ENCODE measurements at regions not wholly inside any gene's neighbourhood (a gene's known extent, or its start where the extent isn't known, plus 50 kb on each side); places are given as distances from the start of the nearest gene placed in this dataset.

DNA sequence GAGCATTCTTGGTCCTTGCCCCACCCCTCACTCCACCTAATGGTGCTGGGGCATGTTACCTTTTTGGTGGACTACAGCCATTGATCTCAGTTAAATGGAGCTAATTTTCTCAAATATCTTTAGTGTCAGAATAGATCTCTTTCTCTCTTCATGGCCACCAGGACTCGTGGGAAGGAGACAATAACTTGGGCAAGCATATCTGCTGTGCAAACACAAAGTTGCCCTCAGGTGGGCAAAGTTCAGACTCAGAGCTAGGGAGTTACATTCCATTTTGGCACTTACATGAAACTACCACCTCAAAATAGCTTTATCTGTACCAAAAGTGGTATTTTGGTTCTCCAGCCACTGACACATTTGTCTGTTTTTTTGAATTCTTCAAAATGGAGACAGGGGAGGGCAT is 671.9 kb upstream of the KLF4 start:
- no CpG with 5 or more reads among the region's 1 CpG for WGBS (ENCODE audit: extremely low coverage, insufficient read length, low lambda C conversion rate)
- Mint-ChIP-seq H3K9me3 (no peaks in the 10 kb centered on the region), H3K4me1 (peaks cover 11 to 14% of the 10 kb centered on the region in 2 experiments)

More for the DNA sequence above, 671.9 kb upstream of the KLF4 start:
- Histone ChIP-seq H2BK120ac (ENCODE audit: low read depth, low read length, poor library complexity, severe bottlenecking) (no peak overlapping the region), H3K4ac (ENCODE audit: low read depth, low read length) (no peak overlapping the region), H3K23ac (ENCODE audit: insufficient read length, low read depth, low read length) (no peak overlapping the region), H4K8ac (replicated peaks; ENCODE audit: insufficient read length, low read depth, low read length) (no peak overlapping the region), H4K20me1 (ENCODE audit: control insufficient read depth, insufficient read depth, insufficient read length) (no peaks in the 10 kb centered on the region), H2BK15ac (ENCODE audit: low read depth, low read length) (no peak overlapping the region), H3K9me3 (ENCODE audit: control insufficient read depth, low read depth, low read length) (no peaks in the 10 kb centered on the region), H3K9ac (ENCODE audit: extremely low read depth, insufficient read length, low read length) (no peak overlapping the region), H4K5ac (ENCODE audit: insufficient read length, low read depth, low read length) (no peak overlapping the region), H3K56ac (ENCODE audit: insufficient read length, low read depth, low read length) (no peak overlapping the region), H3K79me1 (ENCODE audit: insufficient read depth, low read depth, low read length, poor library complexity, severe bottlenecking) (no peaks in the 10 kb centered on the region), H3K4me1 (ENCODE audit: insufficient read depth, low read length) (no peaks in the 10 kb centered on the region), H2BK12ac (ENCODE audit: insufficient read length, low read depth, low read length) (no peak overlapping the region), H2BK20ac (ENCODE audit: low read depth, low read length, poor library complexity, severe bottlenecking) (no peak overlapping the region), H2AFZ (ENCODE audit: low read length) (no peak overlapping the region), H3K14ac (ENCODE audit: insufficient read depth, low read length) (no peak overlapping the region; the same call in 1 of the 2 replicates), H3K27ac (ENCODE audit: insufficient read length, low read depth, low read length) (no peak overlapping the region), H3K18ac (ENCODE audit: insufficient read length, low read depth, low read length) (no peak overlapping the region), H3T11ph (ENCODE audit: low read length) (no peak overlapping the region), H2AK5ac (ENCODE audit: insufficient read length, low read length) (no peak overlapping the region), H3K4me2 (ENCODE audit: insufficient read depth, insufficient read length, low read length) (no peak overlapping the region), H3K23me2 (ENCODE audit: insufficient read length, low read depth, low read length, poor library complexity, severe bottlenecking) (no peaks in the 10 kb centered on the region), H3K79me2 (ENCODE audit: insufficient read depth, low read length) (no peaks in the 10 kb centered on the region), H2BK5ac (ENCODE audit: insufficient read length, low read length) (no peak overlapping the region), H4K91ac (ENCODE audit: insufficient read length, low read depth, low read length) (no peak overlapping the region), H3K27me3 (ENCODE audit: insufficient read depth, low read length) (no peaks in the 10 kb centered on the region)
- Mint-ChIP-seq H3K4me3 (no peak overlapping the region), H3K27ac (peak overlapping the region in 1 of 3 experiments; percentile 12; a peak in 1 of 7 replicates), H3K27me3 (ENCODE audit: low read depth) (peaks cover 2% of the 10 kb centered on the region; the same call in 1 of the 2 replicates), H3K36me3 (ENCODE audit: insufficient read depth in 1 of 3, low read depth in 3 of 3) (no peaks in the 10 kb centered on the region)
- no peak for DNase-seq
- TF ChIP-seq, protein P1, sequence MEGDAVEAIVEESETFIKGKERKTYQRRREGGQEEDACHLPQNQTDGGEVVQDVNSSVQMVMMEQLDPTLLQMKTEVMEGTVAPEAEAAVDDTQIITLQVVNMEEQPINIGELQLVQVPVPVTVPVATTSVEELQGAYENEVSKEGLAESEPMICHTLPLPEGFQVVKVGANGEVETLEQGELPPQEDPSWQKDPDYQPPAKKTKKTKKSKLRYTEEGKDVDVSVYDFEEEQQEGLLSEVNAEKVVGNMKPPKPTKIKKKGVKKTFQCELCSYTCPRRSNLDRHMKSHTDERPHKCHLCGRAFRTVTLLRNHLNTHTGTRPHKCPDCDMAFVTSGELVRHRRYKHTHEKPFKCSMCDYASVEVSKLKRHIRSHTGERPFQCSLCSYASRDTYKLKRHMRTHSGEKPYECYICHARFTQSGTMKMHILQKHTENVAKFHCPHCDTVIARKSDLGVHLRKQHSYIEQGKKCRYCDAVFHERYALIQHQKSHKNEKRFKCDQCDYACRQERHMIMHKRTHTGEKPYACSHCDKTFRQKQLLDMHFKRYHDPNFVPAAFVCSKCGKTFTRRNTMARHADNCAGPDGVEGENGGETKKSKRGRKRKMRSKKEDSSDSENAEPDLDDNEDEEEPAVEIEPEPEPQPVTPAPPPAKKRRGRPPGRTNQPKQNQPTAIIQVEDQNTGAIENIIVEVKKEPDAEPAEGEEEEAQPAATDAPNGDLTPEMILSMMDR (conservative IDR thresholded peaks at IDR 0.05), result no peak
